ENCODE measurements at regions not wholly inside any gene's neighbourhood (a gene's known extent, or its start where the extent isn't known, plus 50 kb on each side); places are given as distances from the start of the nearest gene placed in this dataset.
"Not testable (repeated sequence)": the region's sequence is repeated elsewhere in the genome, so short reads cannot be mapped to it uniquely, and the experiment has no call there.

DNA sequence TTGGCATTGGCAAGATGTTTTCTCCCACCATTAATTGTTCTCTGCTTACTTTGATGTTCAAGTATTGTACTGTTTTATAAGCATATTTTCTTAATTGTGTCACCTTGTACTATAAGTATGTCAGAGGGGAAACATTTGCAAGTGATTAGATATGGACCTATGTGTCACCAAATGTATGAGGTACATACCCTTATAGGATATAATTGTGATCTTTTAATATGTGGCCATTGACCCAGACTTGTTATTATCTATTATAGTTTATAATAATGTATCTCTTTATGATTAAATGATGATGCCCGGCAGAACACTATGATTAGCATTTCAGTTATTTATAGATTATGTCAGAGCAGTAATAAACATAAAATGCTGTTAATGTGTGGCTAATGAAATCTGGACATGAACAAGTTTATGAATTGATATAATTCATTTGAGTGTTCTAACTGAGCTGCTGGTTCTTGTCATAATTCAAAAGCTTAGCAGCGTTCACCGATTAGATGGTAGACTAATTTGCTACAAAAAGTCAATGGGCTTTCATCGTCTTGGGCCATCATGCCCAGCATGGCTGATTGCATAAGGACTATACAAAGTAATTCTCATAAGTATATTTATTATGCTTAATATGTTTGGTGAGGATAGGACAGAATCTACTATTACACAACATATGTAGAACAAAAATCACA lies 480.9 kb upstream of the FANCL start:
- DNase-seq (ENCODE audit: low read depth in 2 of 2), result no peak

DNA sequence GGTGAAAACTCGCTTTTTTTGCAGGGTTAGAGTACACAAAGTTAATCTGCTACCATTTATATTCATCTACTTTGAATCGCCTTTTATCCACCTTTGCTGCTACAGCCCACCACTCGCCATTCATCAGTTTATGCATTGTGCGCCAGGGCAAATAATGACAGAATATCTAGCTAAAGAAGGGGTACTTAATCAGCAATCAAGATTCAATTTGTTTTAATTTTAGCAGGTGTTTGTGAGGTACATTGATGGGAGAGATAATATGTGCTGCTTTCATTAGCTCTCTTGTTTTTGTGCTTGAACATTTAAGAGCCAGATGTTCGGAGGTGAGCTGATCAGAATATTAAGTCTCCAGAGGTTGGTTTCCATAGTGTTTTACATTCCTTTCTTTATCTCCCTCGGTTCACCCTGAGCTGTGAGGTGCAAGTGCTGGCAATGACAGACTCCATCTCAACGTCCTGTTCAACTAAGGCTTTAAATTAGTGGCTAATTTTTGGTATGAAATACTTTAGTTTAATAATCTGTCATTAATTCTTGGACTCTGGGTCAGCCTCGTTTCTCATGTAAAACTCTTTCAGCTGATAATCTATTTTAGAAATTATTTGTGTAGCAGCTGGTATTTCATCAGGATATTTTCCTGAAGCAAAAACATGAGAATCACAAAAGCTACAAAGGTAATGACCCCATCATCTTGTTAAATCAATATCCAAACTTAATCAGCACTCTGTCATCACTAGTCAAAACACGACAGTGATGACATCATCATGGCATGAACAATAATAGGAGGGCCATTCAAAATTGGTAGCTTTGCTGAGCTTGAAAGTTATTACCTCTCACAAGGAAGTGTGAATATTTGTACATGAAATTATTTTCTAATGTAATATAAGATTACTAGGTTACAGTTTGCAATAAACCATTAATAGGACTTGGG lies 479.9 kb upstream of the FANCL start:
- DNase-seq (ENCODE audit: low read depth in 2 of 2), result no peak

DNA sequence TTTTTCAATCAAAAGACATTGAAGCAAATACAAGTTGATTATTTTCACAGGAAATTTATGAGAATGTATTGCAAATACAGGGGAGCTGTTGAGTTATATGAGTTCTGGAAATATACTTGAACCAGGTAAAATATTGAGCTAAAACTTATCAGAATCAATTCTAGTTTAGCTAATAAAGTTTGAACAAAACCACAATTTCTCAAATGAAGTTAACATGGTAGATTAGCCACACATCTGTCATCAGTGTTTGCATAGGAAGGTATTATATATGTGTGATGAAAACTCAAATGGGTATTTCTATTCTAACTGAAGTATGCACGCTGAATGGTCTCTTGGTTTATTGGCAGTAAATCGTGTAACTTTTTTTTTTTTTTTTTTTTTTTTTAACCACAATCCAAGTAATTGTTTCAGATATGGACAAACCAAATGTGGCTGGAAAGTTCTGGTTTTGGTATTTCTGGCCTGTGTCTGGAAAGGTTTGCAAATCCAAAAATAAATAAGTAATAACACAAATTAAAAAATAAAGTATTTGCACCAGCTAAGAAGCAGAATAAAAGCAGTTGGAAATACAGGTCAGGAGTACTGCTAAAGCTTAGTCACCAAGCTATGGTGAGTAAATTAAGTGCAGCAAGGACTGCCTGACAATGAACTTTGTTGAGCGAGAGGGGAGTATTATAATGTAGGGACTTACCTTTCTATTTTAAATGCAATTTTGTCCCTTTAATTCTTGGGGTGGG lies 479.1 kb upstream of the FANCL start:
- DNase-seq (ENCODE audit: low read depth in 2 of 2), result no peak

DNA sequence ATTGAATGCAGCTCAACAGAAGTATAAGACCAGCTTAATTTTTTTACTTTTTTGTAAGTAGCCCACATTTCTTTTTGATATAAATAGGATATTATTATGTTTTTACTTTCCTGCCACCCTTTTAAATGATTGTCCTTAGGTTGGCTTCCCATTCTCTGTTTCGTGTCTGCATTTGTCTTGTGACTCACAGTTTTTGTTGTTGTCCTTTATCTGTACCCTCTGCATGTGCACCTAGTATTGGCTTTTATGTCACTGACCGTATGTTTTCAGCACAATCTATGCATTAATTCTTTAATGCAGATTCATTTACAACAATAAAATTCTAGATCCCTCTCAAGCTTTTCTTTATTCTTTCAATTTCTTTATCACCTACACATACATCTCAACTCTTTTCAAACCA lies 474.2 kb upstream of the FANCL start:
- no peak for DNase-seq (ENCODE audit: low read depth in 2 of 2)

DNA sequence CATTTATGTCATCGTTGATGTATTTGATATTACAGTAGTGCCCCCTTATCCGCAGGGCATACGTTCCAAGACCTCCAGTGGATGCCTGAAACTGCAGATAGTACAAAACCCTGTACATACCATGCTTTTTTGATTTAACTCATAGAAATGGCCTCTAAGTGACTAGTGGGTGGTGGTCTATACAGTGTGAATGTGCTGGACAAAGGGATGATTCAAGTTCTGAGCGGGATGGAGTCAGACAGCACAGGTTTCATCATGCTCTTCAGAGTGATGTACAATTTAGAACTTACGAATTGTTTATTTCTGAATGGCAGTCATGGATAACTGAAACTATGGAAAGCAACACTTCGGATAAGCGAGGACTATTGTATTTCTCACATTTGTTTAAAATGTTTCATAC lies 473.1 kb upstream of the FANCL start:
- no peak for DNase-seq (ENCODE audit: low read depth in 2 of 2)

DNA sequence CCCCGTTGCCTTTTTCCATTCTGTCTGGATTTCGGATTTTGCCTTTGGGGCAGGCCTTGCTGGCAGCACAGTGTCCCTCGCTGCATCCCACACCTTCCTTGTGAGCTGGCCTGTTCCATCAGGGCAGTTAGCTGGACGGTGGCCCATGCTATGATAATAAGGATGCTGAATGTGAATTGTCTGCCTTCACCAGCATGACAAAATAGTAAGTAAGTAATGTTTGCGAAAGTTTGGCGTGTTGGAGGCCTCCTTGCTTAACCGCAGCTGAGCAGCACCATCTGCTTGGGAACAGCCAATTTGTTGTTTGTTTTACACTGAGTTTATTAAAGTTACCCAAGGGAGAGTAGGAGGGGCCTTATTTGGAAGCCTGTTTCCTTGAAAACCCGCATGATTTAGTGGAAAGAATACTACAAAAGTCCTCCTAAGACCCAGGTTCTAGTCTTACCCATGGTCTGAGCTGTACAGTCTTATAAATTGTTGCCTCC lies 469.7 kb upstream of the FANCL start:
- DNase-seq (ENCODE audit: low read depth in 2 of 2), result no peak

DNA sequence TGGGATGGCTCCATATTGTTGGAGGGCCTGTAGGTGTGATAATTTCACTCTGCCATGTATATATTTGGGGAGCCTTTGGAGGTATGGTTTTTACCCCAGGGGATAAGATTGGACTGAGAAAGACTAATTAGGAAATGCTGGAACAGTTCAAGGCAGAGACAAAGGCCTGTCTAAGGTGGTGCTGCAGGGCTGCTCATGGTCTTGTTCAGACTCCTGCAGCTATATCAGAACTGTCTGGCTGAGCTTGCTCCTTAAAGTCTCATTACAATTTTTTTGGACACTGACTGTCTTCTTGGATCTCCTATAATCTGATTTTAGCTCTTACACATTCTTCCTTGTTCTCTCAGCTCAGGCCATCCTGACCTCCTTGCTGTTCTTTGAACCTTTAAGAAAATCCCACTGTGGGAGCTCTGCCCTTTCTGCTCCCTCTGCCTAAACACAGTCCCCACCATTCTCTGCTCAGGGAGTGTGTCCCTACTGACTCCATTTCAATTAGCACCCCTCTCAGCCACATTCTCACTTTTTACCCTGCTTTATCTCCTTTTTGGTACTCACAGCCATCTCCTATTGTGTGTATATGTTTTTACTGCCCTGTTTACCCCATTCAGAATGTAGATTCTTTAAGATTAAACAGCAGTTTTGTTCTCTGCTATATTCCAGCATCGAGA lies 468.7 kb upstream of the FANCL start:
- DNase-seq (ENCODE audit: low read depth in 2 of 2), result no peak

DNA sequence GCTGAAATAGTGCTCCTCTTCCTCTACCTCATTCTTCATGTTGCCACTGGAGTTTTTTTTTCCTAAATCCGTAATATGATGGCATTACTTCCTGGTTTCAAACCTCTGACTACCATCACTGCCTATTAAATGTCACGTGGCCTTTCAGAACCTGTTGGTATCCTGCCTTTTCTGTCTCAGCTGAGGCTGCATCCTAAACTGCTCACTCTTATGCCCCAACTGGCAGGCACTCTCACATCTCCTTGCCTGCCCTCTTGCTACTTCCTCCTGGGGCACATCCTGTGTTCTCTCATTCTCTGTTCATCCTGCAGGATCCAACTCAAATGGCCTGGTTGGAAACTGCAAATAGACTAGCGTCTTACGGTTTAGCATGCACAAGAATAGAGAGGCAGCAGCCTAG lies 468.1 kb upstream of the FANCL start:
- no peak for DNase-seq (ENCODE audit: low read depth in 2 of 2)

DNA sequence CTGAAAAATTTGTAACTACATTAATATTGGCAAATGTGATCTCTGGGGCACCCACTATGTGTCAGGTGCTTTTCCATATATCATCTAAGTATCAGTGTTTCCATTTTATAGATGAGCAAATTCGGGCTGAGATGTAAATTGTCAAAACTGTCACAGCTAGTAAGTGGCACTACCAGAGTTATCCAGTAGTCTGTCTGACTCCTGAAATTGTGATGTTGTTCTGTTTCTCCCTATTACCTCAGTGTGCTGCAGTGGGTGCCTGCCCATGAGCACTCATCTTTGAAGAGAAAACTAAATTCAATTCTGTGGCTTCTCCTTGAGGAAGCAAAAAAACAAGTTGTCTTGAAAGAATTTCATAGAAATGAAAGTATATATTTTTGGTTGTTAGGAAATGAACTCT lies 467.4 kb upstream of the FANCL start:
- DNase-seq (ENCODE audit: low read depth in 2 of 2), result no peak

DNA sequence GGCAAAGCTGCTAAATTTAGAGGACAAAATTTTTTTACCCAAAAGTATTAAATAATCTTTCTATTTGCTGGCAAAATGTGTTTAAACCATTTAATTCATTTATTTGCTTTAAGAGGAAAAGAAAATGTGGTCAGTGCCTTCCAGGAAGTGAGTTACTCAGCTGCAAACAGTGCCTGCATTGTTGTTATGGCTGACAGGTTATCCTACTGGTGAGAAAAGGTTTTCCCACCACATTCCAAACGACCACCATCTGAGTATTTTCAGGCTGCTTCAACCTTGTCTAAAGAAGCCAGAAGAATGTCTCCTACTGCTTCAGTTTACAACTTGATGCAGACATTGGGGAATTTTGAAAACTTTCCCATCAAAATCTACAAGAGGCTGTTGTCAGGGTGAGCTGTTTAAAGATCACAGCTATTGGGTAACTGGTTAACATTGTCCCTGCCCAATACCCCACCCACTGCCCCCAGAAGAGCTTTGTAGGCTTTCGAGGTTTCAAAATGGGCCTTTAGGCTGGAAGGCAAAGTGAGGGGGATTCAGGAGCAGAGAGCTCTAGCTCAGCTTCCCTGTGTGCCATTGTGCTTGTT lies 461.3 kb upstream of the FANCL start:
- DNase-seq (ENCODE audit: low read depth in 2 of 2), result no peak

DNA sequence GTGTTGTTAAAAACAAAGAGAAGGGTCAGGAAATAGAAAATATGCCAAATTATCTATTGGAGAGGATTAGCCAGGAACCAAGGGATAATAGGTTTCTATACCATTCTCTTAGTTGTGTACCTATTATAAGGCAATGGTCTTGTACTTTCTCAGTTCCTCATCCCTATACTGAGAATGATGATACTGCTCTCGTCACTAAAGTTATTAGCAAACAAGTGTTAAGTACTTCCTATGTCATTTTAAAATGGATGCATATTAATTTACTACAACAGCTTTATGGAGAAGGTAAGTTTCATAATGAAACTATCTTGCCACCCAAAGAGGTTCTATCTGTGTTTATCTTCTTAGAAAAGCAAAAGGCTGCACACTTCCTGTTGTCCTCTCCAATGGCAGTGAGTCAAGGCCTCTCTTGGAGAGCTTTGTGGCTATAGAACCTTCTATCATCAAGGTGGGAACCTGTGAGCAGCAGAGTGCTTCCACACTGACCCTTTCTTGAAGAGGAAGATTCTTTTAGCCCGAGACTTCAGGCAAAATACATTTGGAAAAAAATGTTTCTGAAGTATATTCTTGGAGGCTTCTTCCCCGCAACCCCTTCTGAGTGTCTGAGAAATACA lies 460.7 kb upstream of the FANCL start:
- no peak for DNase-seq (ENCODE audit: low read depth in 2 of 2)

DNA sequence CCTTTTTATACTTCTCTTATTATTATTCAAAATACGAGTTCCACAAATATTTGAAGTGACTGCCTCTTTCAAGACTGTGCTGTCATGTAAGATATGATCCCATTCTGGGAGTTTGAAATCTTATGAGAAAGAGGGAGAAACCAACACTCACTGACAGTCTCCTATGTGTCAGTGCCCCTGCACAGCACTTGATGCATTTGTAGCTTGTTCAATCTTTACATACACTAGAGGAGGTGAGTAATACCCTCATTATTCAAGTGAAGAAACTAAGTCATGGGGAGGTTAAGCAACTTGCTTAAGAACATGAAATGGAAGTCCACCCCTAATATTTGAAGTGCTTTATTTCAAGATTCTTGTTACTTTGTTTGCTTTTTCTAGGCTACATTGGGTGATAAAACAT lies 459.5 kb upstream of the FANCL start:
- no peak for DNase-seq (ENCODE audit: low read depth in 2 of 2)

DNA sequence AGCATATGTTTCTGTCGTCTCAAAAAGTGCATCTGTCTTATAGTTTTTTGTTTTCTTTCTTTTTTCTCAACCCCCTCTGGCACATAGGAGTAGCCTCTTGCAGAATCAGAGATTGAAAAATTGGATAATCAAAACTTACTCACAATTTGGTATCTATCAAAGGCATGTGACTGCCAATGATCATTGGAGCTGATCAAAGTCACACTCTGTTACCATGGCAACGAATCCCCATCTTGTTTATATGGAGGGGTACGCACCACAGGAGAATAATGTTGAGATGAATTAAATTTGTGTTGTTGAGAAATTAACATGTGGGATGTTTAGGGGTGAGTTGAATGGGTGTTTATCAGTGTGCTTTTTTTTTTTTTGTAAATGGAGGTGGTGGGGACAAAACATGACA lies 458.3 kb upstream of the FANCL start:
- DNase-seq (ENCODE audit: low read depth in 2 of 2), result no peak

DNA sequence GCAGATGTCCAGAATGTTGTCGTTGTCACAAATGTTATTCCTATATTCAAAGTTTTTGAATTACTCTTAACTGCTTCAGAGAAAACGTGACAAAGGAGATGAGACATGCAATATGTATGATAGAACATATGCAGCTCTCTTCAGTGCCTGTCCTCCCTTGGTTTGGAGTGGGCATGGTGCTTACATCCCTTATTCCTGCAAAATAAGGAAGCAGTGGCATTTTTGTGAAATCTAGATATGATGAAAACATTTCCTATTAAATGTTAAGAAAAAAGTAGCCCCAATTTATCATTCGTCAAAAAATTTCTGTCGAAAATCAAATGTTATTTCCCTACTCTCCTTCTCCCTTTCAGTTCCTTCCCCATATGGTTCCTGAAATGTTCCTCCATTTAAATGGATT lies 457.5 kb upstream of the FANCL start:
- DNase-seq (ENCODE audit: low read depth in 2 of 2), result no peak

DNA sequence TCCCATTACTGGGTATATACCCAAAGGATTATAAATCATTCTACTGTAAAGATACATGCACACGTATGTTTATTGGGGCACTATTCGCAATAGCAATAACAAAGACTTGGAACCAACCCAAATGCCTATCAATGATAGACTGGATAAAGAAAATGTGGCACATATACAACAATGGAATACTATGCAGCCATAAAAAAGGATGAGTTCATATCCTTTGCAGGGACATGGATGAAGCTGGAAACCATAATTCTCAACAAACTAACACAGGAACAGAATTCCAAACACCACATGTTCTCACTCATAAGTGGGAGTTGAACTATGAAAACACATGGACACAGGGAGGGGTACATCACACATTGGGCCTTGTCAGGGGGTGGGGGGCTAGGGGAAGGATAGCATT lies 453.0 kb upstream of the FANCL start:
- not testable (repeated sequence) for DNase-seq (ENCODE audit: low read depth in 2 of 2)

DNA sequence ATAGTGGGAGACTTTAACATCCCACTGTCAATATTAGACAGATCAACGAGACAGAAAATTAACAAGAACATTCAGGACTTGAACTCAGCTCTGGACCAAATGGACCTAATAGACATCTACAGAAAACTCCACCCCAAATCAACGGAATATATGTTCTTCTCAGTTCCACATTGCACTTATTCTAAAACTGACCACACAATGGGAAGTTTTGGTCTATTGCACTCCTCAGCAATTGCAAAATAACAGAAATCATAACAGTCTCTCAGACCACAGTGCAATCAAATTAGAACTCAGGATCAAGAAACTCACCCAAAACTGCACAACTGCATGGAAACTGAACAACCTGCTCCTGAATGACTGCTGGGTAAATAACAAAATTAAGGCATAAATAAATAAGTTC lies 449.9 kb upstream of the FANCL start:
- DNase-seq (ENCODE audit: low read depth in 2 of 2), result not testable (repeated sequence)

DNA sequence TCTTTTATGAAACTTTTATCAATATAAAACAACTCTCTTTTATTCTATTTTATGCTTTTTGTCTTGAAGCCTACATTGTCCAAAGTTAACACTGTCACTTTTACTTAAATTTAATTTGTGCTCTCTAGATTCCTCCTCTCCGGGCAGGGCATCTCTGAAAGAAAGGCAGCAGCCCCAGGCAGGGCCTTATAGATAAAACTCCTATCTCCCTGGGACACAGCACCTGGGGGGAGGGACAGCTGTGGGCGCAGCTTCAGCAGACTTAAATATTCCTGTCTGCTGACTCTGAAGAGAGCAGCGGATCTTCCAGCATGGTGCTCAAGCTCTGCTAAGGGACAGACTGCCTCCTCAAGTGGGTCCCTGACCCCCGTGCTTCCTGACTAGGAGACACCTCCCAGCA lies 447.7 kb upstream of the FANCL start:
- DNase-seq (ENCODE audit: low read depth in 2 of 2), result no peak

DNA sequence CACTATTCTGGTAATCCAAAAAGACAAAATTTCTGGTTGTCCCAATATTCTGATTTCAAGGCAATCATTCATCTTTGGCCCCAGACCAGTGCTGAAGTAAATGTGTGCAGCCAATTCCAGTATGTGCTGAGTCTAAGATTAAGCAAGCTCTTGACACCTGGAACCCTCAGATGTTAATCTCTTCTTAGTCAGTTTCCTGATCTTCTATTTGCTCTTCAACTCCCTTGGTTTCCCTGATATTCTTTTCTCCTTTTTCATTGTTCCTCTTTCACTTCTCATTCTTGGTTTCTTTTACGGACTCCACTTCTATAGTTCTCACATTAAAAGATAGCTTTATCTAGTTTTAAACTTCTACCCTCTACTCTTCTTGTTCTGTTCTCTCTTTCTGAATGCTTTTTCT lies 445.7 kb upstream of the FANCL start:
- DNase-seq (ENCODE audit: low read depth in 2 of 2), result no peak

DNA sequence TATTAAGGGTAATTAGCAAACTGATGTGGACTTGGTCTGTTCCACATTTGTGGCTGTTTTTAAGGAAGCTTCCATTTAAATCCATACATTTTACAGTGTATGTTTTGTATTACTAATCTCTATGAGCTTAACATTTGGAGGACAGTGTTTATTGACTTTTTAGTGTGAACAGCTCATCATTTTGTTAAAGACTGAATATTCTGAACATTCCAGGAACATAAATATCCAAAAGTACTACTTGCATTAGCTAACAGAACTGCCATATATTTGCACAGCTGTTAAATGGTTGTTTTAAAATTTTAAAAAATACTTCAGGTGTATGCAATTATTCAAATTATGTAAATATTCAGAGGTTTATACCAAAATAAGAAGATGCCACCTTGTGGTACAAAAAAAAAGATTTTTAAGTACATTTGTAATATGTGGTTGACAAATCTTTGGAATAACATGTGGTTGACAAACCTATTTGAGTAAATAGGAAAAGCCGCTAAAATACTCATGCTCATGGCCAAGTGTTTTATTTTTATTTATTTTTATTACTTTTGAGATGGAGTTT lies 439.7 kb upstream of the FANCL start:
- DNase-seq (ENCODE audit: low read depth in 2 of 2), result no peak

DNA sequence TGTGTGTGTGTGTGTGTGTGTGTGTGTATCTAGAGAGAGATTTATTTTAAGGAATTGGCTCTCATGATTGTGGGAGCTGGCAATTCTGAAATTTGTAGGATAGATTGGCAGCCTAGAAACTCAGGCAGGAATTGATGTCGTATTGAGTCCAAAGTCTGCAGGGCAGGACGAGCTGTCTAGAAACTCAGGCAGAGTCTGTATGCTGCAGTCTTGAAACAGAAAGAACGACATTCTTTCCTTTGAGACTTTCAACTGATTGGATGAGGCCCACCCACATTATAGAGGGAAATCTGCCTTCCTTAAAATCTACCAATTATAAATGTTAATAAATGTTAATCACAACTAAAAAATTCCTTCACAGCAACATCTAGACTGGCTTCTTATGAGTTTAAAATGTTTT lies 436.6 kb upstream of the FANCL start:
- no peak for DNase-seq (ENCODE audit: low read depth in 2 of 2)

DNA sequence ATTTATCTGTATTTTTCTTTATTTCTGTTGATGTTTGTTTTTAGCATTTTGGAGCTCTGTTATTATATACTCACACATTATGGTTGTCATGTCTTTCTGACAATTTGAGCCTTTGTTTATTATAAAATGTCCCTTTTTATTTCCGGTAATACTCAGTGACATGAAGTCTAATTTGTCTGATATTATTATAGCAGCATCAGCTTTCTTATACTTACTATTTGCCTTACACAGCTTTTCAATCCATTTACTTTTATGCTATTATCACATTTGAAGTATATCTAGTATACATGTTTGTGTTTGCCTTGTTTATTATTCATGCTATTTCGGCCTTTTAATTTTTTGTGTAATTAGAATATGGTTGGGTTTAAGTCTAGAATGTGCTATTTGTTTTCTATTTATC lies 430.6 kb upstream of the FANCL start:
- no peak for DNase-seq (ENCODE audit: low read depth in 2 of 2)

Measured in stimulated activated CD8-positive, alpha-beta memory T cell treated with anti-CD3 and anti-CD28 coated beads, Interleukin-15, amount 100 ng/mL, for 48 hours (primary cell).